Esophagus squamous epithelium (tissue), 5 donors: ENCODE measurements at regions not wholly inside any gene's neighbourhood (a gene's known extent, or its start where the extent isn't known, plus 50 kb on each side); places are given as distances from the start of the nearest gene placed in this dataset.

Experiments used
- DNase-seq: peaks from one replicate; lab custom pipeline; 2025; lab: John Stamatoyannopoulos, UW
- H3K27ac ChIP-seq, 4 donors: fragments of 200-600 bp; sonication (generic); one replicate each; pipeline ENCODE4 v1.5.1; 2016 to 2019; ENCODE audit warnings: mild to moderate bottlenecking in 1 of 4
- H3K27me3 ChIP-seq, 4 donors: fragments of 200-600 bp; sonication (generic); 1 replicate in 3 of 4; 2 replicates in 1 of 4; pipeline versions ENCODE4 v1.5.1 to v1.6.0; 2017 to 2021; ENCODE audit warnings: antibody characterized with exemption in 1 of 4
- H3K36me3 ChIP-seq, 3 donors: fragments of 200-600 bp; sonication (generic); one replicate each; pipeline ENCODE4 v1.5.1; 2016 to 2019
- H3K4me1 ChIP-seq, 3 donors: fragments of 200-600 bp; sonication (generic); one replicate each; pipeline ENCODE4 v1.5.1; 2017 to 2019
- H3K4me3 ChIP-seq, 4 donors: fragments of 200-600 bp; sonication (generic); 1 replicate in 3 of 4; 2 replicates in 1 of 4; pipeline ENCODE4 v1.5.1; 2016 to 2019; ENCODE audit warnings: mild to moderate bottlenecking in 2 of 4, moderate library complexity in 1 of 4
- H3K9me3 ChIP-seq, 3 donors: fragments of 200-600 bp; sonication (generic); one replicate each; pipeline ENCODE4 v1.5.1; 2016 to 2019
- POLR2A ChIP-seq, 4 donors: fragments of 450-650 bp; IDR thresholded peaks; one replicate each; pipeline ENCODE4 v1.6.1; 2017; ENCODE audit warnings: antibody characterized with exemption in 4 of 4, mild to moderate bottlenecking in 4 of 4, moderate library complexity in 3 of 4
- WGBS, 2 donors: methylation state at CpG; one replicate each; pipeline ENCODE4 v1.1.5; 2018; 5-methylcytosine and 5-hydroxymethylcytosine counted together
- intact Hi-C: fragments of 100-400 bp; cut with DNase I; formaldehyde crosslinking; loops from one replicate; pipeline ENCODE4 v1.15.0; 2022
- TF ChIP-seq, protein P1 (sequence below), 6 experiments: fragments of 450-650 bp in 4 of 6; fragments of 200-600 bp in 2 of 6; sonication (generic) in 2 of 6; IDR thresholded peaks; one replicate each; pipeline ENCODE4 v1.5.1; 2016 to 2019; ENCODE audit warnings: antibody characterized with exemption in 6 of 6, mild to moderate bottlenecking in 4 of 6, moderate library complexity in 4 of 6
- donor health status: DM: yes; HTN: yes; CAD: no.

DNA sequence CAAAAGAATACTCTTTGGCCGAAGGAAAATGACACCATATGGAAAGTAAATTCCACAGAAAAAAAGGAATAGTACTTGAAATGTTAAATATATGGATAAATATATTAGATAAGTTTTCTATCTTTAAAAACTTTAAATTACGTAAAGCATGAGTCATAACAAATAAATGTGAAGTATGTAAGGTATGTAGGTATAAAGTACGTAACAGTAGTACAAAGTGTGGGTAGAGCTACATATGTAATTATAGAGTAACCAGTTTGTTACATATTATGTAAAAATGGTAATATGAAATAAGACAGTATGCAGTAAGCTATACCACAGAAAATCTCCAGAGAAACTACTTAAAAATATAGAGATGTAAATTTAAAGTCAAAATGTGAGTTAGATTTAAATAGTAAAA lies 582.3 kb upstream of the CHORDC1 start:
- Histone ChIP-seq H3K4me3 (no peak overlapping the region), H3K9me3 (no peaks in the 10 kb centered on the region), H3K27ac (no peak overlapping the region), H3K27me3 (no peaks in the 10 kb centered on the region), H3K4me1 (no peaks in the 10 kb centered on the region), H3K36me3 (no peaks in the 10 kb centered on the region)
- TF ChIP-seq, protein P1, sequence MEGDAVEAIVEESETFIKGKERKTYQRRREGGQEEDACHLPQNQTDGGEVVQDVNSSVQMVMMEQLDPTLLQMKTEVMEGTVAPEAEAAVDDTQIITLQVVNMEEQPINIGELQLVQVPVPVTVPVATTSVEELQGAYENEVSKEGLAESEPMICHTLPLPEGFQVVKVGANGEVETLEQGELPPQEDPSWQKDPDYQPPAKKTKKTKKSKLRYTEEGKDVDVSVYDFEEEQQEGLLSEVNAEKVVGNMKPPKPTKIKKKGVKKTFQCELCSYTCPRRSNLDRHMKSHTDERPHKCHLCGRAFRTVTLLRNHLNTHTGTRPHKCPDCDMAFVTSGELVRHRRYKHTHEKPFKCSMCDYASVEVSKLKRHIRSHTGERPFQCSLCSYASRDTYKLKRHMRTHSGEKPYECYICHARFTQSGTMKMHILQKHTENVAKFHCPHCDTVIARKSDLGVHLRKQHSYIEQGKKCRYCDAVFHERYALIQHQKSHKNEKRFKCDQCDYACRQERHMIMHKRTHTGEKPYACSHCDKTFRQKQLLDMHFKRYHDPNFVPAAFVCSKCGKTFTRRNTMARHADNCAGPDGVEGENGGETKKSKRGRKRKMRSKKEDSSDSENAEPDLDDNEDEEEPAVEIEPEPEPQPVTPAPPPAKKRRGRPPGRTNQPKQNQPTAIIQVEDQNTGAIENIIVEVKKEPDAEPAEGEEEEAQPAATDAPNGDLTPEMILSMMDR (IDR thresholded peaks at IDR 0.05): no peak
- no peak for TF ChIP-seq POLR2A (IDR thresholded peaks at IDR 0.05)
- WGBS, 2 donors: 67 to 79% methylated on average over 3 of the region's 3 CpGs
- DNase-seq: no peak
- intact Hi-C loops: no loop called here

DNA sequence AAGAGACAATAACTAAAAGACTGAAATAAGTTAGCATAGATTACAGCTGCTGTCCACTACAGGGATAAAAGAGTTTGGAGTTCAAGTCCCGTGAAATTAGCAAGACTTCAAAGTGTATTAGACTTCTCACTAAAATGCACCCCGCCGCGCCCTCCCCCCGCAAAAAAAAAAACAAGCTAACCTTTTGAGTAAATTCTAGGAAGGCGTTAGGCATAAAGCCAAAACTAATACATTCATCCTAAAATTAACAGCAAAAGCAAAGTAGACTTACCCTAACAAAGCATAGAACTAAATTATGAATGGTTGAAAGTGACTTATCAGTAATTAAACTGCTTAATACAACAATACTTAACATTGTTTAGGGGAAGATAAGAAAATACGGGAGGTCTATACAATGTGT lies 581.0 kb upstream of the CHORDC1 start:
- intact Hi-C loops: no loop called here
- DNase-seq: no peak
- Histone ChIP-seq H3K27ac (no peak overlapping the region), H3K9me3 (no peaks in the 10 kb centered on the region), H3K4me3 (no peak overlapping the region), H3K36me3 (no peaks in the 10 kb centered on the region), H3K27me3 (no peaks in the 10 kb centered on the region), H3K4me1 (no peaks in the 10 kb centered on the region)
- WGBS, 2 donors: 61 to 74% methylated on average over 7 of the region's 7 CpGs
- no peak for TF ChIP-seq POLR2A (IDR thresholded peaks at IDR 0.05)
- TF ChIP-seq, protein P1 (IDR thresholded peaks at IDR 0.05): no peak

DNA sequence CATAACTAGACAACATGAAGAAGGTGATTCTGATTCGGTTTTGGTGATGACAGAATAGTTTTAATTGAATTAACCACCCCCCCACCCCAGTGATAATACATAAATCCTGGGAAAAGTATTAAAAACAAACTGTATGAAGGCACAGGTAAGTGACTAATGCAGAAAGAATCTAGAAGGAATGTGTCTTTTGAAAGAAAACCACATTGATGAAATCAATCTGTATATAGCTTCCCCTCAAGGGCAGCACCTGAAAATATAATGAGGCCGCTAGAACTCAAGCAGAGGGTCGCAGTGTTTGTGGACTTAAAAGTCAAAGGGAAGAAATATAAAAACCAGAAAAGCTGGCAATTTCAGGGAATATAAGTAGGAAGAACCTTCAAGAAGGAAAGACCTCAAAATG lies 580.5 kb upstream of the CHORDC1 start:
- Histone ChIP-seq H3K27me3 (no peaks in the 10 kb centered on the region), H3K4me1 (no peaks in the 10 kb centered on the region), H3K9me3 (no peaks in the 10 kb centered on the region), H3K36me3 (no peaks in the 10 kb centered on the region), H3K27ac (no peak overlapping the region), H3K4me3 (no peak overlapping the region)
- intact Hi-C loops: no loop called here
- no peak for DNase-seq
- TF ChIP-seq, protein P1 (IDR thresholded peaks at IDR 0.05): no peak
- TF ChIP-seq POLR2A (IDR thresholded peaks at IDR 0.05): no peak
- 25 to 46% methylated on average over 3 of the region's 3 CpGs for WGBS, 2 donors

DNA sequence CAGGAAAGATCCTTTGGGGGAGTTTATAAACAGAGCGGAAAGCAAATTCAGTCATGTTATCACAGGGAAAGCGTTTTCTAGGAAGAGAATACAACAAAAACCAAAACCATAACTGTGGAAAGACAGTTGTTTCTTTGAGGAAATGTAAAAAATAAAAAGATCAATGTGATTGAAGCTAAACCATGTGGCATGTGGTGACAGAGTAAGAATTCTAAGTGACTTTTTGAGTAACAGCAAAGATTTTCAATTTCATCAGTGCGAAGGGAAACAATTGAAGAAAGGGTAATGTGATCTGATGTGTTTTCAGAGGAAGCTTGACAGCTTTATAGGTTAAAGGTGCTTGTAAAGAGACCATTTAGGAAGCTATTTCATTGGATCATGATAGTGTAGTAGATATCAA lies 575.9 kb upstream of the CHORDC1 start:
- intact Hi-C loops: no loop called here
- Histone ChIP-seq H3K4me1 (no peaks in the 10 kb centered on the region), H3K4me3 (no peak overlapping the region), H3K9me3 (no peaks in the 10 kb centered on the region), H3K27me3 (no peaks in the 10 kb centered on the region), H3K36me3 (no peaks in the 10 kb centered on the region), H3K27ac (no peak overlapping the region)
- TF ChIP-seq, protein P1 (IDR thresholded peaks at IDR 0.05): no peak
- TF ChIP-seq POLR2A (IDR thresholded peaks at IDR 0.05): no peak
- DNase-seq: no peak
- 54 to 71% methylated on average over 3 of the region's 3 CpGs for WGBS, 2 donors

DNA sequence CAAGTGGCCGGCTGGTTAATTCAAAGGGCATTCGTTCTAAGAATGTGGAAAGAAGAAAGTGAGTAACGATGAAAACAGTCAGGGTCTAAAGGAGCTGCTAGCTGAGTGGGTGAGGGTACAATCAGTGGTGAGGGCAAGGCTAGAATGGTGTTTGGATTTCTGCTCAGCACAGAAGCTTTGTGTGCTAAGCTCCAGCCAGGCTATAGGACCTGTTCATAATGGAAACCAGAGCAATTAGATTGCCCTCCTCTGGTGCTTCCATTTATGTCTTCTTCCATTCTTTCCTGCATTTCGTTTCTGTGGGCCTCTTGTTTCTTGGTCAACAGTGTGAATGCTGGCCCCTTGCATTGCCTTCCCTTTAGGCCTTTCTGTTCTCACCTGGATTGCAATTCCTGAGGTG lies 572.9 kb upstream of the CHORDC1 start:
- Histone ChIP-seq H3K36me3 (no peaks in the 10 kb centered on the region), H3K4me1 (no peaks in the 10 kb centered on the region), H3K27ac (no peak overlapping the region), H3K4me3 (no peak overlapping the region), H3K27me3 (no peaks in the 10 kb centered on the region), H3K9me3 (no peaks in the 10 kb centered on the region)
- DNase-seq: no peak
- 58 to 64% methylated on average over 4 of the region's 4 CpGs for WGBS, 2 donors
- TF ChIP-seq POLR2A (IDR thresholded peaks at IDR 0.05): no peak
- TF ChIP-seq, protein P1 (IDR thresholded peaks at IDR 0.05): no peak
- intact Hi-C loops: no loop called here
